Stomach (tissue), 8 donors: ENCODE measurements at regions not wholly inside any gene's neighbourhood (a gene's known extent, or its start where the extent isn't known, plus 50 kb on each side); places are given as distances from the start of the nearest gene placed in this dataset.

Experiments
- DNase-seq, 2 donors: peaks; one replicate each; pipeline versions ENCODE4 v3.0.0 to v3.0.0-alpha.2; 2013 to 2019
- H3K27ac ChIP-seq, 5 donors: fragments of 200-600 bp in 4 of 5; sonication (generic) in 4 of 5; one replicate each; pipeline ENCODE4 v1.5.1; 2013 to 2019; ENCODE audit warnings: mild to moderate bottlenecking in 1 of 5, moderate library complexity in 1 of 5
- H3K27me3 ChIP-seq, 3 donors: fragments of 200-600 bp; sonication (generic); one replicate each; pipeline ENCODE4 v1.5.1; 2017 to 2019; ENCODE audit warnings: mixed run types in 1 of 3
- H3K36me3 ChIP-seq, 4 donors: fragments of 200-600 bp; sonication (generic); 1 replicate in 3 of 4; 2 replicates in 1 of 4; pipeline ENCODE4 v1.5.1; 2016 to 2019
- H3K4me1 ChIP-seq, 4 donors: fragments of 200-600 bp; sonication (generic); one replicate each; pipeline ENCODE4 v1.5.1; 2016 to 2019
- H3K4me3 ChIP-seq, 4 donors: fragments of 200-600 bp; sonication (generic) in 3 of 4; one replicate each; pipeline ENCODE4 v1.5.1; 2016 to 2019; ENCODE audit warnings: mild to moderate bottlenecking in 1 of 4
- H3K9me3 ChIP-seq, 4 donors: fragments of 200-600 bp; sonication (generic); one replicate each; pipeline ENCODE4 v1.5.1; 2016 to 2019
- EP300 ChIP-seq: sonication (generic); formaldehyde crosslinking; IDR thresholded peaks from one replicate; pipeline ENCODE4 v1.6.1; 2017; ENCODE audit warnings: antibody characterized with exemption
- POLR2A ChIP-seq, 4 donors: fragments of 450-650 bp; IDR thresholded peaks; one replicate each; pipeline ENCODE4 v1.6.1; 2016; ENCODE audit warnings: antibody characterized with exemption in 4 of 4, control low read depth in 2 of 4, mild to moderate bottlenecking in 1 of 4, moderate library complexity in 1 of 4
- POLR2AphosphoS5 ChIP-seq, 3 donors: sonication (generic); formaldehyde crosslinking; IDR thresholded peaks; one replicate each; pipeline ENCODE4 v1.6.1; 2016; ENCODE audit warnings: antibody characterized with exemption in 3 of 3
- WGBS, 5 donors: extraction: QIAGEN DNeasy Blood & Tissue Kit in 3 of 5; methylation state at CpG; one replicate each; pipeline versions ENCODE4 v1.1.5 to v1.1.7; 2013 to 2018; 5-methylcytosine and 5-hydroxymethylcytosine counted together
- intact Hi-C: fragments of 100-400 bp; cut with DNase I; formaldehyde crosslinking; loops from one replicate; pipeline ENCODE4 v1.15.1; 2023; ENCODE audit warnings: low total_unique reads
- TF ChIP-seq, protein P1 (sequence below), 7 experiments: fragments of 450-650 bp in 4 of 7; fragments of 200-600 bp in 3 of 7; sonication (generic) in 3 of 7; IDR thresholded peaks; one replicate each; pipeline ENCODE4 v1.5.1; 2016 to 2019; ENCODE audit warnings: antibody characterized with exemption in 7 of 7, control low read depth in 2 of 7, mild to moderate bottlenecking in 1 of 7
- donor health status: healthy with polysubstance abuse.
- donor health status: Bipolar disorder and iron deficiency.
- donor health status: healthy.

DNA sequence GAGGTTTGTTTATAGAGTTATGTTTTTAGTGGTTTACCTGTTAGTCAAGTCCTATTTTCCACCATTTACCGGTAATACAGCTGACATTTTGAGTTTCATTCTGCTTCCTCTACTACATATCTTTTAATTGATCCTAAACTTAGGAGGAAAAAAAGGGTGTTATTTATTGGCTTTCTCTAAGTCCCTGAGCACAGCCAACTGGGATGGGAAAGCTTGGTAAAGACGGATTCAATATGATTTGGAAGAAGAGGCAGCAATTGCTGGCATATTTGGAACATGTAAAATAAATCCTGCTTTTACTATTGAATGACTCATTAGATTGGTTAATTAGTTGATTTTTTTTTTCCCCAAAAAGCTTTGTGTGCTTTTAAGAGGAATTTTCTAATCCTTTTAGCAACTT is 475.7 kb downstream of the PRKD1 start:
- Histone ChIP-seq H3K4me1 (no peaks in the 10 kb centered on the region), H3K27me3 (peaks cover 0 to 4% (median 0%) of the 10 kb centered on the region in 3 donors), H3K36me3 (no peaks in the 10 kb centered on the region), H3K9me3 (no peaks in the 10 kb centered on the region), H3K4me3 (no peak overlapping the region), H3K27ac (no peak overlapping the region)
- intact Hi-C loops: no loop called here
- WGBS, 5 donors: 65 to 76% (median 73%) methylated on average over 2 of the region's 2 CpGs
- DNase-seq: no peak
- TF ChIP-seq, protein P1, sequence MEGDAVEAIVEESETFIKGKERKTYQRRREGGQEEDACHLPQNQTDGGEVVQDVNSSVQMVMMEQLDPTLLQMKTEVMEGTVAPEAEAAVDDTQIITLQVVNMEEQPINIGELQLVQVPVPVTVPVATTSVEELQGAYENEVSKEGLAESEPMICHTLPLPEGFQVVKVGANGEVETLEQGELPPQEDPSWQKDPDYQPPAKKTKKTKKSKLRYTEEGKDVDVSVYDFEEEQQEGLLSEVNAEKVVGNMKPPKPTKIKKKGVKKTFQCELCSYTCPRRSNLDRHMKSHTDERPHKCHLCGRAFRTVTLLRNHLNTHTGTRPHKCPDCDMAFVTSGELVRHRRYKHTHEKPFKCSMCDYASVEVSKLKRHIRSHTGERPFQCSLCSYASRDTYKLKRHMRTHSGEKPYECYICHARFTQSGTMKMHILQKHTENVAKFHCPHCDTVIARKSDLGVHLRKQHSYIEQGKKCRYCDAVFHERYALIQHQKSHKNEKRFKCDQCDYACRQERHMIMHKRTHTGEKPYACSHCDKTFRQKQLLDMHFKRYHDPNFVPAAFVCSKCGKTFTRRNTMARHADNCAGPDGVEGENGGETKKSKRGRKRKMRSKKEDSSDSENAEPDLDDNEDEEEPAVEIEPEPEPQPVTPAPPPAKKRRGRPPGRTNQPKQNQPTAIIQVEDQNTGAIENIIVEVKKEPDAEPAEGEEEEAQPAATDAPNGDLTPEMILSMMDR (IDR thresholded peaks at IDR 0.05): no peak
- TF ChIP-seq EP300 (no peak), POLR2A (IDR thresholded peaks at IDR 0.05) (no peak), POLR2AphosphoS5 (IDR thresholded peaks at IDR 0.05) (no peak)

DNA sequence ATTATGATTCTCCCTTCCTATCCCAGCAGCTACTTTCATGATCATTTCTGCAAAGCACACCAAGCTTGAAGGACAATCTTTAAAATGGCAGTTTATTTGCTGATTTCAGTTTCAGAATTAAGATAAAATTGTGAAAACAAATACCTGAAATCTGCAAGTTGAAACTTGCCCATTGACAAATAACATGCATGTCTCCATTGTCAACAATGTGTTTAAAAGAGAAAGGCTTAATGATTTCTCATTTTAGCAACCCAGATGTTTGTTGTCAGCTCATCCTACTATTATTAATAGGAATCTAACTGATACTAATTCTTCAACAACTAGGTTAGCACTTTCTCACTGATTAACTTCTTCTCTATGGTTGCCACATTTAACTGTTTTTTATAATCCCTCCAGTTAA is 474.6 kb downstream of the PRKD1 start:
- no peaks in the 10 kb centered on the region for H3K36me3 ChIP-seq
- intact Hi-C loops: no loop called here
- TF ChIP-seq, protein P1 (IDR thresholded peaks at IDR 0.05): no peak
- no peak for TF ChIP-seq POLR2A (IDR thresholded peaks at IDR 0.05)
- no peak for TF ChIP-seq POLR2AphosphoS5 (IDR thresholded peaks at IDR 0.05)
- no peak for TF ChIP-seq EP300

DNA sequence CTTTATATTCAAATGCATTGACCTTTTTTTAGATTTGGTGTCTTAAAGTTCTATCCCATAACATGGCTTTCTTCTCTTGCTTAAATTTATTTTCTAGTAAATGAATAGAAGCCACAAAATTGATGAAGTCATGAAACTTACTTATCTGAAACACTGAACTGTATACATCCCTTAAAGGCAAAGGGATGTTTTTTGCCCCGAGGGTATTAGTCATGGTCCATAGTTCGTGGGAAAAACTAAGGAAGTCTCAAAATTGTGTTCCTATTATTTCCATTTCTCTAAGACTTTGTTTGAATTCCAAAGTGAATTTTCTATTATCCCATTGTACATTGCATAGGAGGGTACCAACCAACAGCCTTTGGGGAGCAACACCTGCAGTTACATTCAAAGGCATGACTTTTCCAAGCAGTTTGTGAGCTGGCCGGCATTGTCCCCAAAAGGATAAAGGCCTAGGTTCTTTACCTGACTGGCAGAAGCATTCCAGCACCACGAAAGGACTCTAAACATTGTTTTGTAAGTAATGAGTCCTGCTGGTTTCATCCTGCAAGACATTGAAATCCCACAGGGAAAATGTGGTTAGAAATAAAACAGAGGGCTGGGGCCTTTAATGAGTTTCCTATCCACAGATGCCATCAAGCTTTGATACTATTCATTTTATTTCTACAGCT is 473.5 kb downstream of the PRKD1 start:
- intact Hi-C loops: no loop called here
- Histone ChIP-seq H3K4me3 (no peak overlapping the region), H3K27me3 (peaks cover 0 to 4% (median 0%) of the 10 kb centered on the region in 3 donors), H3K36me3 (no peaks in the 10 kb centered on the region), H3K9me3 (no peaks in the 10 kb centered on the region), H3K27ac (no peak overlapping the region), H3K4me1 (no peaks in the 10 kb centered on the region)
- TF ChIP-seq POLR2AphosphoS5 (IDR thresholded peaks at IDR 0.05) (no peak), POLR2A (IDR thresholded peaks at IDR 0.05) (no peak), EP300 (no peak)
- TF ChIP-seq, protein P1 (IDR thresholded peaks at IDR 0.05): no peak
- 66 to 75% (median 75%) methylated on average over 4 of the region's 4 CpGs for WGBS, 5 donors
- no peak for DNase-seq

More for the DNA sequence above, 474.6 kb downstream of the PRKD1 start:
- Histone ChIP-seq H3K27ac (no peak overlapping the region), H3K27me3 (peaks cover 0 to 4% (median 0%) of the 10 kb centered on the region in 3 donors), H3K9me3 (no peaks in the 10 kb centered on the region), H3K4me1 (no peaks in the 10 kb centered on the region), H3K4me3 (no peak overlapping the region)
- DNase-seq: no peak

DNA sequence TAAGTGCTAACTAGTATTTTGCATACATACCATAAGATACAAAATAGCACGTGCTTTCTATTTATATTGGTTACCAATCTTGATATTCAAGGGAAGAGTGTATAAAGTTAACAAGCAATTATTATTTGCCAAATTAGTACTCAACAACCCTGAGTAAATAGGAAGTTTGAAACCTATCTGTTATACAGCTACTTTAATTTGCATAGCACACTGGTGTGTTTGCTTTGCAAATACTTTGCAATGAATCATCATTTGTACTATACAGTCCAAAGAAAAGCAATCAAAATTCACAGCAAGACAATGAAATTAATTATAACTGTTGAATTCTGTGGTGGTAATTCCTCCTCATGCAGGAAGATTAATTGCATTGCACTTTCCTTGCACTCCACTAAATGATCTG is 469.1 kb downstream of the PRKD1 start:
- DNase-seq: no peak
- no peak overlapping the region for H3K27ac ChIP-seq
- peaks cover 0 to 21% (median 0%) of the 10 kb centered on the region in 3 donors for H3K27me3 ChIP-seq

More for the DNA sequence above, 469.1 kb downstream of the PRKD1 start:
- Histone ChIP-seq H3K4me1 (no peaks in the 10 kb centered on the region), H3K9me3 (no peaks in the 10 kb centered on the region), H3K36me3 (no peaks in the 10 kb centered on the region), H3K4me3 (no peak overlapping the region)
- intact Hi-C loops: no loop called here
- TF ChIP-seq POLR2A (IDR thresholded peaks at IDR 0.05): no peak
- TF ChIP-seq, protein P1 (IDR thresholded peaks at IDR 0.05): no peak
- no peak for TF ChIP-seq EP300
- no peak for TF ChIP-seq POLR2AphosphoS5 (IDR thresholded peaks at IDR 0.05)
- WGBS, 5 donors: 22 to 64% (median 37%) methylated on average over 1 of the region's 1 CpG
